ENCODE measurements at regions not wholly inside any gene's neighbourhood (a gene's known extent, or its start where the extent isn't known, plus 50 kb on each side); places are given as distances from the start of the nearest gene placed in this dataset.

DNA sequence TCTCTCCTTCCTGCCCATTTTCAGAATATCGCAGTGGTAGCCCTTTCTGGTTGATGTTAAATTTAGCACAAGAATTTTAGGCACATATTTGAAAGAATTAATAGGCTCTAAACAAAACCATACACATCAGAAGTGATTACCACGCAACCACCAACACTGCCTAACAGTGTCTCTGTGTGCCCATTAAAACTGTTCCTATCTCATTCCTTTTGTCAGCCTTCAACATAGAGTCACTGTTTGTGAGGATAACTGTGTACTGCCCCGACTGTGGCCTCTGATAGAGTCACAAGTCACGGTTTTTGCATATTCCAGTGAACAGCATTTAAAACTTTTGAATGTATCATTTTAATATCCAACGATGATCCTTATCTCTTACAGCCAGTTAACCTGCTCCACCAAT, 116.8 kb upstream of the TNFAIP3 start:
- TF ChIP-seq, protein P1, sequence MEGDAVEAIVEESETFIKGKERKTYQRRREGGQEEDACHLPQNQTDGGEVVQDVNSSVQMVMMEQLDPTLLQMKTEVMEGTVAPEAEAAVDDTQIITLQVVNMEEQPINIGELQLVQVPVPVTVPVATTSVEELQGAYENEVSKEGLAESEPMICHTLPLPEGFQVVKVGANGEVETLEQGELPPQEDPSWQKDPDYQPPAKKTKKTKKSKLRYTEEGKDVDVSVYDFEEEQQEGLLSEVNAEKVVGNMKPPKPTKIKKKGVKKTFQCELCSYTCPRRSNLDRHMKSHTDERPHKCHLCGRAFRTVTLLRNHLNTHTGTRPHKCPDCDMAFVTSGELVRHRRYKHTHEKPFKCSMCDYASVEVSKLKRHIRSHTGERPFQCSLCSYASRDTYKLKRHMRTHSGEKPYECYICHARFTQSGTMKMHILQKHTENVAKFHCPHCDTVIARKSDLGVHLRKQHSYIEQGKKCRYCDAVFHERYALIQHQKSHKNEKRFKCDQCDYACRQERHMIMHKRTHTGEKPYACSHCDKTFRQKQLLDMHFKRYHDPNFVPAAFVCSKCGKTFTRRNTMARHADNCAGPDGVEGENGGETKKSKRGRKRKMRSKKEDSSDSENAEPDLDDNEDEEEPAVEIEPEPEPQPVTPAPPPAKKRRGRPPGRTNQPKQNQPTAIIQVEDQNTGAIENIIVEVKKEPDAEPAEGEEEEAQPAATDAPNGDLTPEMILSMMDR (IDR thresholded peaks at IDR 0.05): no peak
- no peak for TF ChIP-seq EZH2 (IDR thresholded peaks at IDR 0.05)
- TF ChIP-seq EZH2phosphoT487 (IDR thresholded peaks at IDR 0.05): no peak

All from neural progenitor cell (in vitro differentiated cells).